ENCODE measurements at regions not wholly inside any gene's neighbourhood (a gene's known extent, or its start where the extent isn't known, plus 50 kb on each side); places are given as distances from the start of the nearest gene placed in this dataset.

GRCh38 chr6:99219788-99220187 lies 129.7 kb downstream of the FAXC start:
- TF ChIP-seq CTCF (IDR thresholded peaks at IDR 0.05) (no peak), POLR2A (IDR thresholded peaks at IDR 0.05) (no peak), POLR2AphosphoS5 (IDR thresholded peaks at IDR 0.05; ENCODE audit: insufficient read depth in 1 of 2, low read depth in 1 of 2) (no peak)
